ENCODE measurements at regions not wholly inside any gene's neighbourhood (a gene's known extent, or its start where the extent isn't known, plus 50 kb on each side); places are given as distances from the start of the nearest gene placed in this dataset.

DNA sequence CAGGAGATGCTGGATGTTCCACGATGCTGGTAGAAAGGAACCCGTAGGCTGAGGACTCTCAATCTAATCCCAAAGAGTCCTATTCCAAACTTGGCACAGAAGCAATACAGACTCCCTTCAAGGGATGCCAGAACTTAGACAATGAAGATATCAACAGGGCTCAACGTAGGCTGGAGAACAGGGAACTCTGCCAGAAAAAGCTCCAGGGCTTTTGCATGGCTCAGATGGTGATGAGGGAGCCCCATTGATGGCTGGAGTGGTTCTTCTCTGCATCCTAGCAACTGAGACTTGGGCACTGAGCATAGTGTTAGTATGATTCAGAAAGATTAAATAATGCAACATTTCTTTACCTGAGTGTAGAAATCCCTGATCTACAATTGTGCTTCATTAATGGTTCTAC is 117.2 kb upstream of the NCK2 start:
- DNase-seq (ENCODE audit: low spot score) = no peak

DNA sequence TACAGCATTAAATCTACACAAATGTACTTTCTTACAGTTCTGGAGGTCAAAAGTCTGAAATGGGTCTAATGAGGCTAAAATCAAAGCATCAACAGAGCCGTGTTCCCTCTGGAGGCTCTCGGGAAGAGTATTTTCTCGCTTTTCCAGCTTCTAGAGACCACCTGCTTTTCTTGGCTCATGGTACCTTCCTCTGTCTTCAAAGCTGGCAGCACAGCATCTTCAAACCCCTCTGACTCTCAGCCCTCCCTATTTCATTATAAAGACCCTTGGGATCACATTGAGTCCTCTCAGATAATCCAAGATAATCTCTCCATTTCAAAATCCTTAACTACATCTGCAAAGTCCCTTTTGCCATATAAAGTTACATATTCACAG is 117.8 kb upstream of the NCK2 start:
- intact Hi-C loops (cut with DNase I) = no loop called here
- DNase-seq (ENCODE audit: low spot score) = no peak

More for the DNA sequence above, 117.2 kb upstream of the NCK2 start:
- intact Hi-C loops (cut with DNase I) = no loop called here

DNA sequence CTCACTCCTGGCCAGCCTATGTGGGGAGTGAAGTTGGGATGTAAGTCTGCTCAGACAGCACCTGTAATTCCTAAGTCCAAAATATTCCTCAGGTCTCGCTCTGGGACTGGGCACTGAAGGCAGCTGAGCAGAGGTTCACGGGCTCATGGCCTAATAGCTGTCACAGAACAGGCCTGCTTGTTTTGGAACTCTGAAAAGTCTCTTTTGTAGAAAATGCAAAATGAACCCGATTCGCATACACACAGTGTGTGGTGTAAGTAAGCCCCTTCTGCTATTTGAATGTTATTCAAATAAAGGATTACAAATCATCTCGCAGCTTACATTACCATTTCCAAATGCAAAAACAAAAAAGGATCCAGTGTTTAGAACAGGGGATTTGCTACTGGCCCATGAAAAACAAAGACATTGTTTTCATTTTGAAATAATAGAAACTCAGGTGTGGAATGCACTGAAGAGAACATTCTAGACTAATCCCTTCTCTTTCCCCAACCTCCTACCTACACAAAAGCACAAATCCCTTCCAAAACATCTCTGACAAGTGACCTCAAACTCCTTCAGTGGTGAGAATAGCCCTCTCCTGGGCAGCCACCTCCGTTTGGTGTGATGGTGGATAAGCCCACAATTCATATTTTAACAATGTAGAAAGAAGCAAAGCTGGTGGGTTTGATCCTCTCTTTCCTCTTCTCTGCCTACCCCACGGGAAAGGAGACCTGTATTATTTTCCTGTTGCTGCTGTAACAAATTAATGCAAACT is 118.3 kb upstream of the NCK2 start:
- intact Hi-C loops (cut with DNase I) = no loop called here
- no peak for DNase-seq (ENCODE audit: low spot score)

DNA sequence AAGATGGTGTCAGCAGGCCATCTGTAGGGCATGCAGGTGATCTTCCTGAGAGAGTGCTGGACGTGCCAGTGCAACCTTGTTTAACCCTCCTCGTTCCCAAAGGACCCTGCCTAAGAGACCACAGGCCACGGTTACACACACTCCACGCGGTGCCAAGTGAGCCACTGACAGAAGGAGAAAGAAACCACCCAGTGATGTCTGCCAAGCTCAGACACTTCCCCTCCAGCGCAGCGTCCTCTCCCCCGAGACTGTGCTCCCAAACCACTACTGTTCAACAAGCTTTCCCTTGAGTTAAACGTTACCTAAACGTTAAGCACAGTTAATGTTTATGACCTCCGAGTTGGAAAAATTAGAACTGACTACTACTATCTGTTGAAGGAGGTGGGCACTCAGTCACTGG is 119.1 kb upstream of the NCK2 start:
- DNase-seq (ENCODE audit: low spot score) = no peak
- intact Hi-C loops (cut with DNase I) = no loop called here

DNA sequence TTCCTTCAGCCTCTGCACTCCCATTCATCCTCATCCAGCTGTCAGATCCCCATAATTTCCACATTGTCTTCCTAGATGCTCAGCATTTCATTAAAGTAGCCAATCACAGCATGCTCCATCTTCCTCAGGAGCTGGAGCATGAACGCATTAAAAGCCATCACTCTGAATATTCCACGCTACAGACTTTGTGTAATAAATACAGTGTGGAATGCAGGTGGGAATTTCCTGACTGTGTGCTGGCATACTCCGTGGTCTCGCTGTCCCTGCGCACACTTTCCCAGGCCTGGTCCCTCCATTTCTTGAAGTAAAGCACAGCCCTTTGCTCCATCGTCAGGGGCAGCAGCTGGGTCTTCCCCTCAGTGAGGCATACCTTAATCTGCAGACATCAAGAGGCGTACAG is 123.7 kb upstream of the NCK2 start:
- no peak for DNase-seq (ENCODE audit: low spot score)
- intact Hi-C loops (cut with DNase I) = no loop called here

DNA sequence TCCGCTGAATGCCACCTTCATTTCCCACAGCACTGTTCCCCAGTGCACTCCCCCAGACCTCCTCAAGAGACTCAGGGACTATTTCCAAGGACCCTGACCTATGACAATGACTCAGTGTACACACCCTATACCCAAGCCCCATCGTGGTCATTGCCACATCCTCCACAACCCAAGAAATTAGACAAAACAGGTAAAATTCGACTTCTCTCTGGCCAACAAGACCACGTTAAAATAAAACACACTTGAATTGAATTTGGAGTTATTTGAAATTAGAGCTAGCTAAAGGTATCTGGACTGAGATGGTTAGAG is 126.4 kb upstream of the NCK2 start:
- intact Hi-C loops (cut with DNase I) = no loop called here
- DNase-seq (ENCODE audit: low spot score) = no peak

DNA sequence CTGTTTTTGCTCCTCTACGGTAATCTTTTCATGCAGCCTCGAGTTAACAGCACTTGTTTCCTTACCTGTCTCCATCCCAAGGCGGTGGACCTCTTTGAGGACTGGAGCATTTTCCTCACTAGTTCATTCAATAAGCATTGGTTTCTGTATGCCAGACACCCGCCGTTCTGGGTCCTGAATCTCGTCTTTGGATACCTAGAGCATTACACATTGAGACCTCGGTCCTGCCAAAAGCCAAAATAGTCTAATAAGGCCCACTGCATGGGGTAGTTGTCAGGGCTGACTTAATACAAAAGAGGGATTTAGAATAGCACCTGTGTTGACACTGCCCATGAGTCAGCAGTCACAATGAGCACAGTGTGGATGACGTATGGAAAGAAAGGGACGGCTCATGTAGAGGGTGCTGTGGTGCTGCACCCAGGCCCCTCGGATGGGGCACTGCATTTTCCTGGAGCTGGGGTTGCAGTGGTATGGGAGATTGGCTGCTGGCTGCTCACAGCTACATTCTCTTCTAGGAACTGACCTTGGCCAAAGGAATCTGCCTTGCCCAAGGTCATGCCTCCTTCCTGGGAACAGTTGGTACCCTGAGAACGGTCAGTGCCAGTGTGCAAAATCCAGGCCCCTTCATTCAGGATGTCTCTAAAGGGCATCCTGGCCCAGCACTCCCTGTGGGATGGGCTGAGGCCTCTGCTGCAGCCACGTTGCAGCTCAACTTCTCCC is 126.9 kb upstream of the NCK2 start:
- no peak for DNase-seq (ENCODE audit: low spot score)
- intact Hi-C loops (cut with DNase I) = no loop called here

DNA sequence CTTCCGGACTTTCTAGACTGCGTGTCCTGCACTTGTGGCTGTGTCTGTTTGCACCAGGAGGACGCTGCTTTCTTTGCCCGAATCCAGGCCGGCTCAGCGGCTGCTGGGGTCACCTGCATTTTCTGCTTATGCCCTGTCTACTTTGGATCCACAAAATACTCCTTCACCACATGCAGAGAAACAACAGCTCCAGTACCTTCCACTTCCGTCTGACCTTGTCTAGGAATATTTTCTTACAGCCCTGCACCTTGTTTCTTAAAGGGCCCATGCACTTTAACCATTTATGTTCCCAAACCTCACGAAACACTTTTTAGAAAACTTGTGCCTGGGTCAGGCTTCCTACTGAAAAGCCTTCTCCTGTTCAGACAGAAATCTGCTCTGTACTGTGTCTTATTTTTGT is 129.4 kb upstream of the NCK2 start:
- DNase-seq (ENCODE audit: low spot score) = no peak
- intact Hi-C loops (cut with DNase I) = no loop called here

DNA sequence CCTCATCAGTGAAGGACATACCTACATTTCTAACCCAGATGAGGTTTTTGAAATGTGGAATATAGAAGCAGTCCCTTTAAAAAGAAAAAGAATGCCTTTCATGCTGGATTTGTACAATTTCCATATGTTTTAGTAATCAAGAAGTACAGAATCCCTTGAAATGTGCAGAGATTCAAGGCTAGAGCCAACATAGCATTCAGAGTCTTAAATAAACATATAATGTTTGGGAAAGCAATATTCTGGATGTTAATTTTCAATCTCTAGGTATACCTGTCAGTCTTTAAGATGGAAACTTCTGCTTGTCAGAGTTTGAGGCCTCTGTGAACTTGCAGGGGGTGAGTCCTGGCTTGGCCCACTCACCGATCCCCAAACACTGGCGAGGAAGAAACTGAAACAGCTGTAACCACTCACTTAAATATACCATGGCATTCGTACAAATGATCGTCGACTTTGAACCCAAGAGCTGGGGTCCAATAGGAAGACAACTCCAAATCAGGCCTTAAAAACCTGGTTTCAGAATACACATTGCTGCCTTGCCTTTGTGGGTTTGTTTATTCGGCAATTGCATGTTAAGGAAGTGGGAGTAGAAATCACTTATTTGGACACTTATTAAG is 132.8 kb upstream of the NCK2 start:
- DNase-seq (ENCODE audit: low spot score) = no peak
- intact Hi-C loops (cut with DNase I) = no loop called here

DNA sequence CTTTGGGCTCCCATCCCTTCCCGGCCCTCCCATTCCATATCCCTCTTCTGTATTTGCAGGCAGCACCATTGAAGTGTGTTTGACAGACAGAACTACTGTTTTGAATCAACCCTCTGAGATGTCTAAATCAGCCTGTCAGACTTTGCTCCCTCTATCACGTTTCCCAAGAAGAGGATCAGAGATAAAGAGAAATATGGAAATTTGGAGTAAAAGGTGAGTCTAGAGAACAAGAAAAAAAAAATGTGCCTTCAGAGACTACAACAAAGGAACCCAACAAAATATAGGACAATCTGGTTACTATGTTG is 133.4 kb upstream of the NCK2 start:
- intact Hi-C loops (cut with DNase I) = no loop called here
- DNase-seq (ENCODE audit: low spot score) = no peak

DNA sequence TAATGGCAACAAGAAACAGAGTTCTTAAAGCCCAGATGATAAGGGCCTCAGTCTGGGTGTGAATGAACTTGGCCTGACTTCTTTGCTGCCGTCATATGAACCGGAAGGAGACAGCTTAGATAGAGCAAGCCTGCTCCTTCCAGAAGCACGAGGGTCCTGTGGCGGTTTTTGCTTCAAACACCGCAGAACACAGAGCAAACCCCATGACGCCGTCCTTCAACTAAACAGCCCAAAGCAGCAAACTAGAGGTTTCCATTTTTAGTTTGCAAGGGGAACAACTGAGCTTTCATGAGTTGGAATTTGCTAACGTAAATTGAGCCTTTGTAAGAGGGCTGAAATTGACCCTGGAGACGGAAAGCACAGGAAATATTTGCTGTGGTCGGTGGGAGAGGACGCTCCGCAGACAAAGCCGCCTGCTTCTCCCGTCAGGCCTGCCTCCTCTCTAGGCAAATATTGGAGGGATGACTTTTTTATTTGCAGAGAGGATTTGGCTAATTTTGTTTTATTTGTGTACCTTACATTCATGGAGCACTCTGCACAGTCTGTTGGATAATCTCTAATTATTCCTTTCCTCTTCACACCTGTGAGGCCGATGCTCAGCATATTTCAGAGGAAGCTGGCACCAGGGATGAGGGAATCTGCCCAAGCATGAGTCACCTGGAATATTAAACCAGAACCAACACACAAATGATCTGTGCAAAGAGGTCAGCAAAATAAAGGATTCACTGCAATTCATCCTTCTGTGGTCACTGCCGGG is 134.0 kb upstream of the NCK2 start:
- DNase-seq (ENCODE audit: low spot score) = no peak
- intact Hi-C loops (cut with DNase I) = no loop called here

DNA sequence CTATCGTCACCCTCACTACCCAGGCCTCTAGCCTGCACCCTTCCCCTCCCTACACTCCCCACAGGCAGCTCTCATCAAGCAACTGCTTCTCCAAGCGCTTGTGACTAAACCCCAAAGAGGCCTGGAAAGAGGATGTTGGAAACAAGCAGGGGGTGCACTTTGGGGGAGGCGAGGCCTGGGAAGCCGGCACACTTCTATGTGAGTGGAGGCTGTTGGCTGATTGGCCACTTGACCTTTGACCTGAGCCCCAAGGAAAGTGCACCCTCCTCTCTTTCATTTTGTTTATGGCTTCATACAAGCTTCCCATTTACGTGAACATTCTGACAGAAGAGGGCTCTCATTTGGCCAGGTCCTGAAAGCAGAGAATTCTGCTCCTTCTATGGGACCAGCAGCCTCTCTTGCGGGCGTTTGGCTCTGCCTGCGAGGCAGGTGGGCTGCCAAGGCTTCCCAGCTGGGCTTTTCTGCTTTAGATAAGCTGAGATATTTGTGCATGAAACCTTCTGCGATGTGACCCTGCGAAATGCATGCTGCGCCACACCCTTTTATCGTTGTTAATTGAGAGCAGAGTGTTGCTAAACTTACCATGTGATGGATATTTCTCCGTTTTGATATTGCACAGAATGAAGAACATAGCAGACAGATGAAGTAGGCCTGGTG is 134.8 kb upstream of the NCK2 start:
- no peak for DNase-seq (ENCODE audit: low spot score)
- intact Hi-C loops (cut with DNase I) = no loop called here

DNA sequence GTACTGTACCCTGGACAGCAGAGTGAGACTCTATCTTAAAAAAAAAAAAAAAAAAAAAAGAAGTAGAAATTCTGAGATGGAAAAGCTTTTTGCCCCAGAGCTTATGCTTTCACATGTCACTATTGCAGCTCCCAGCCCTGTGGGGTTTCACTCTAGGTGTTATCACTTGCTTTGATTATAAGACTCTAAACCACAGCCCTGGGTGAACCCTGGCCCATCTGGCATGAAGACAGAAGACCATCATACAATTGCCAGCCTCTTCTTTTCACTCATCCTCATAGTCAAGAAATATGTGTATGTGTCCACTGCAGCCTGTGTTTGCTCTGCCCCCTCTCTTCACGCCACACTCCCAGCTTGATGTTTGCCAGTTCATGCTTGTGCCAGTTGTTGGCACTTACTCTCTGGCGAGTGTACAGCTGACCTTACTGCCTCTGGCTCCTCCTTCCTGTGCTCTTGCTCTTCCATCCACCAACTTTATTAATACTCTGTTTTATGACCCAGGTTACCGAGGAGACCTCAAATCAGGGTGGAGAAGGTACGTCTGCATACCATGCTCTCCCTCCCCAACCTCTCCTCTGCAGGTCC is 136.7 kb upstream of the NCK2 start:
- intact Hi-C loops (cut with DNase I) = no loop called here
- no peak for DNase-seq (ENCODE audit: low spot score)

DNA sequence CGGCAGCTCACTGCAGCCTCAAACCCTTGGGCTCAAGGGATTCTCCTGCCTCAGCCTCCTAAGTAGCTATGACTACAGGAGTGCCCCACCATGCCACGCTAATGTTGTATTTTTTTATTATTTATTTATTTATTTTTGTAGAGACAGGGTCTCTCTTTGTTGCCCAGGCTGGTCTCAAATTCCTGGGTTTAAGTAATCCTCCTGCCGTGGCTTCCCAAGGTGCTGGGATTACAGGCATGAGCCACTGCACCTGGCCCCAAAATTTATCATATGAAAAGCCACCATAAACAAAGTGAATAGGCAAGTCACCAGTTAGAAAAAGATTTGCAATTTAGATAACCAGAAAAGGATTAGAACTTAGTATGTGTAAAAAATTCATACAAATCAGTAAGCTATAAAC is 138.6 kb upstream of the NCK2 start:
- intact Hi-C loops (cut with DNase I) = no loop called here
- no peak for DNase-seq (ENCODE audit: low spot score)

DNA sequence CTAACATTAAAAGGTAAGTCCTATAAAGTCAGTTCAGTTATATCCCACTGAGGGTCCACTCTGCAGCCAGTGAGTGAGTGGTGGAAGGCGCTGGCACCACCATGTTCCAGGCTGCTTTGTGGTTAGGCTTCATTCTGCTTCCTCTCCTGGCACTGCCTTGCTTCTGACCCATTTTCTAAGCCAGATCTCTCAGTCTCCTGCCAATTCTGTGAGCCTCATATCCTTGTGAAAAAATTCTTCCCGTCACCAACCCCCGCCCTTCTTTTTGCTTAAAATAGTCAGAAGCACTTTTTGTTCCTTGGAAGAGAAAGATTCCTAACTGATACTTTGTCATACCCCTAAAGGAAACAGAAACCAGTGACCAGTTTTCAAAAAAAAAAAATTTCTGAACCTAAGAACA is 139.8 kb upstream of the NCK2 start:
- DNase-seq (ENCODE audit: low spot score) = no peak
- intact Hi-C loops (cut with DNase I) = no loop called here

DNA sequence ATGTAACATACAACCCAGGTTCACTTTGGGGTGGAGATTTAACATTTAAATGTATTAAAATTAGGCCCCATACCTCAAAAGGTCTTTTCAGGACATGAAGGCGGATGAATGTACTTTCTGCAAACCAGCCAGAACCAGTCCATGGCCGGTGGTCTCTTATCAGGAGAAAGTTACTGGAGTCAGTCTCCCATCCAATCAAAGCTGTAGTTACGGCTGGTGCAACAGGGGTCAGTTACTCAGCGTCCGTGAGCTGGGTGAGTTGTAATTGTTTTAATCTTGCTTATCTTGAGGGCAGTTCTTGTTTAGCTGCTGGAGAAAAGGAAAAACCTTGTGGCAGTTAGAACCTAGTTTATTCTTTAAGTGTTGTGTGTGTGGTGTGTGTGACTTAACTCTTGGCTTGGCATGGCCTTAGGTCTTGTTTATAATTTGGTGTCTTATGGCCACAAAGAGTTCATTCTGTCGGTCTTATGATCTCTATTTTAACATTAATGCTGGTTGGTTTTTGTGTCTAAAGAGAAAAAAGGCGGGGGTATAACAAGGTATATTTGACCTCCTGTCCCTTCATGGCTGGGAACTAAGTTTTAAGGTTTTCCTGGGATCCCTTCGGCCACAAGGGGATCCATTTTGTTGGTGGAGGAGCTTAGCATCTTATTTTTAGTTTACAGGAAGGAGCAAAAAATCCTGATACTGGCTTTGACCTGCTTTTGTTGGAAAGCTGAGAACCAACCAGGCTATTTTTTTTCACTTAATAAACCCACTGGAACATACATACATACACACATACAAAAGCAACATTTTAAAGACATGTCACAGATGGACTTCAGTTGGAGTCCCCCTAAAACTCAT is 143.5 kb upstream of the NCK2 start:
- no peak for DNase-seq (ENCODE audit: low spot score)
- intact Hi-C loops (cut with DNase I) = no loop called here

DNA sequence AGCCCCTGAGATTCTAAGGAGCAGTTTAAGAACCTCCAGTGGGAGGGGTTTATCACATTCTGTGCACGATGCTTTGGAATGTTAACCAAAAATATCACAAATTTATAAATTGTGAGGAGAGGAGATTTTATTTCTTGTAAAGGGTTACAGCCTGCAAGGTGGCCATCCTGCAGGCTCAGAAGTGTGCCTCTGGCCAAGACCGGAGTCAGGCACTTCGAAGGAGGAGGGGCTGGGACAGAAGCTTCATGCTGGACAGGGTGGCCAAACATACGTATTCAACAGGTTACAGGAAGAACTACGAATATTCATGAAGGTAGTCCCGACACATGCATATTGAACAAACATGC is 144.1 kb upstream of the NCK2 start:
- intact Hi-C loops (cut with DNase I) = no loop called here
- no peak for DNase-seq (ENCODE audit: low spot score)

DNA sequence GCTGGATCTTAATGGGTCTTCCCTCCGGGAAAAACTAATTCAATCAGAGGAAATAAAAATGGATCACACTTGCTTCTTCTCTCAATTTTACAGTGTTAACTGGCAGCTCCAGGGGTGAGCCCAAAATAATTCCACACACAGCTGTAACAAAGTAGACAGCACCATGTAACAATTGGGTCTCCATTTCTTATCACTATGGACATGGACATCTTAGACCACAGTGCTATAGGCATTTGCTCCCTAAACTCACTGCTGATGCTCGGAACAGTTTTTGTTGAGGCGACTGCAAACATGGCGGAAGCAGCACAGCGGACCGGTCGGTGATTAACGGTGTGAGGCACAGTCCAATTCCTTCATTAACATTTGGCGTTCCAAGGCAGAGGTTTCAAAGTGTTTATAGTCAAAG is 144.7 kb upstream of the NCK2 start:
- intact Hi-C loops (cut with DNase I) = no loop called here
- DNase-seq (ENCODE audit: low spot score) = no peak

Data from posterior vena cava (tissue), 2 donors.